WERI-Rb-1 (cell line): ENCODE measurements at regions not wholly inside any gene's neighbourhood (a gene's known extent, or its start where the extent isn't known, plus 50 kb on each side); places are given as distances from the start of the nearest gene placed in this dataset.

Experiments
- DNase-seq: peaks from one replicate; pipeline ENCODE4 v3.0.0-alpha.2; 2020
- H3K27ac ChIP-seq: fragments of 250-450 bp; sonication (Bioruptor Pico); 2 replicates; pipeline ENCODE4 v1.5.1; 2020; ENCODE audit warnings: mild to moderate bottlenecking, moderate library complexity
- H3K27me3 ChIP-seq: fragments of 250-450 bp; sonication (Bioruptor Pico); 2 replicates; pipeline ENCODE4 v1.5.1; 2021; ENCODE audit warnings: mild to moderate bottlenecking, low read depth, moderate library complexity; ENCODE audit not compliant: insufficient read depth, severe bottlenecking
- H3K36me3 ChIP-seq: fragments of 250-450 bp; sonication (Bioruptor Pico); 2 replicates; pipeline ENCODE4 v1.5.1; 2020; ENCODE audit warnings: mild to moderate bottlenecking, moderate library complexity
- H3K4me3 ChIP-seq: 2 replicates; pipeline ENCODE4 v1.5.1; 2011; ENCODE audit warnings: low read depth, mild to moderate bottlenecking, control low read depth, low read length
- H3K9me3 ChIP-seq: fragments of 250-450 bp; sonication (Bioruptor Pico); 2 replicates; pipeline ENCODE4 v1.5.1; 2021; ENCODE audit warnings: mild to moderate bottlenecking, moderate library complexity; ENCODE audit not compliant: severe bottlenecking
- TF ChIP-seq, protein P1 (sequence below): IDR thresholded peaks from 2 replicates; pipeline ENCODE4 v1.5.1; 2011; ENCODE audit warnings: low read depth, mild to moderate bottlenecking, control low read depth, inconsistent platforms, low read length

DNA sequence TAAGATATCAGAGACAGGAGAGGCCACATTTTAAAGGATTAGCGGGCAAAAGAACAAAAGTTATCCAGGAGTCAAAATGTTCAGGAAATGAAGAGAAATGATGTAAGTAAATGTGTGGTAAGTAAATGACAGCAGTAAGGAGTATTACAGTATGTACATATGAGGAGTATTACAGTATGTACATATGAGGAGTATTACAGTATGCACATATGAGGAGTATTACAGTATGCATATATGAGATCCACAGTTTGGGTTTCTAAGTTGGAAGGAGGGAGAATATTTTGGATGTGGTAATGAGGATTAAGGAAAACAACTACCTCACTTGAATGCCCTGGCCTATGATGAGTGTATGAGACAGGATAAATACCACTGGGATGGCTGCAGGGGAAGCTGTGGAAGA, 192.4 kb upstream of the DGKB start:
- H3K27ac ChIP-seq = no peak overlapping the region
- no peaks in the 10 kb centered on the region for H3K27me3 ChIP-seq
- H3K4me3 ChIP-seq = no peak overlapping the region
- no peaks in the 10 kb centered on the region for H3K9me3 ChIP-seq
- TF ChIP-seq, protein P1, sequence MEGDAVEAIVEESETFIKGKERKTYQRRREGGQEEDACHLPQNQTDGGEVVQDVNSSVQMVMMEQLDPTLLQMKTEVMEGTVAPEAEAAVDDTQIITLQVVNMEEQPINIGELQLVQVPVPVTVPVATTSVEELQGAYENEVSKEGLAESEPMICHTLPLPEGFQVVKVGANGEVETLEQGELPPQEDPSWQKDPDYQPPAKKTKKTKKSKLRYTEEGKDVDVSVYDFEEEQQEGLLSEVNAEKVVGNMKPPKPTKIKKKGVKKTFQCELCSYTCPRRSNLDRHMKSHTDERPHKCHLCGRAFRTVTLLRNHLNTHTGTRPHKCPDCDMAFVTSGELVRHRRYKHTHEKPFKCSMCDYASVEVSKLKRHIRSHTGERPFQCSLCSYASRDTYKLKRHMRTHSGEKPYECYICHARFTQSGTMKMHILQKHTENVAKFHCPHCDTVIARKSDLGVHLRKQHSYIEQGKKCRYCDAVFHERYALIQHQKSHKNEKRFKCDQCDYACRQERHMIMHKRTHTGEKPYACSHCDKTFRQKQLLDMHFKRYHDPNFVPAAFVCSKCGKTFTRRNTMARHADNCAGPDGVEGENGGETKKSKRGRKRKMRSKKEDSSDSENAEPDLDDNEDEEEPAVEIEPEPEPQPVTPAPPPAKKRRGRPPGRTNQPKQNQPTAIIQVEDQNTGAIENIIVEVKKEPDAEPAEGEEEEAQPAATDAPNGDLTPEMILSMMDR = no peak
- no peaks in the 10 kb centered on the region for H3K36me3 ChIP-seq
- DNase-seq = no peak

GRCh38 chr7:15087771-15088170, 185.2 kb upstream of the DGKB start:
- H3K4me3 ChIP-seq = no peak overlapping the region
- TF ChIP-seq, protein P1 = no peak
- DNase-seq = no peak
- H3K36me3 ChIP-seq = no peaks in the 10 kb centered on the region
- no peaks in the 10 kb centered on the region for H3K9me3 ChIP-seq
- H3K27me3 ChIP-seq = no peaks in the 10 kb centered on the region
- H3K27ac ChIP-seq = no peak overlapping the region

- no peak overlapping the region for H3K4me3 ChIP-seq
- H3K27ac ChIP-seq = no peak overlapping the region
- TF ChIP-seq, protein P1 = no peak
- H3K27me3 ChIP-seq = no peaks in the 10 kb centered on the region
- H3K36me3 ChIP-seq = no peaks in the 10 kb centered on the region
- no peak for DNase-seq
- no peaks in the 10 kb centered on the region for H3K9me3 ChIP-seq
Measured at GRCh38 chr7:15086862-15087261, 184.3 kb upstream of the DGKB start.

GRCh38 chr7:15086131-15086611, 183.6 kb upstream of the DGKB start:
- no peak overlapping the region for H3K27ac ChIP-seq
- H3K36me3 ChIP-seq = no peaks in the 10 kb centered on the region
- DNase-seq = no peak
- H3K27me3 ChIP-seq = no peaks in the 10 kb centered on the region
- TF ChIP-seq, protein P1 = no peak
- no peaks in the 10 kb centered on the region for H3K9me3 ChIP-seq
- H3K4me3 ChIP-seq = no peak overlapping the region

DNA sequence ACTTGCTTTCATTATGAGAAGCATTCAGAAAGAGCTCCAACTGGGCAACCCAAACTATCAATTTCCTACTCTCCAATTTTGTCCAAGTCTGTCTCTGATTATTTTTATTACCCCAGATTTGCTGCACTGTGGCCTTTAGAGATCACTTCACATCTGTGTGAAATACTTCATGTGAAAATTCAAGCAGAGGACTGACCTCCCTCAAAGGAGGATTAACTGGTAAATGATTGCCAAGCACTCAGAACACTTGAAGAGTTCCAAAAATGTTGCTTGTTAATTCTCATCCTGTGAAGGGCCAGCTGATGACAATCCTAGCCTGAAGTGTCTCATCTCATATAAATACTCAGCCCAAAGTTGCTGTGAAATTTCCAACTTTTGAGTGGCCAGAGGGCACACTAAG, 182.8 kb upstream of the DGKB start:
- no peaks in the 10 kb centered on the region for H3K27me3 ChIP-seq
- TF ChIP-seq, protein P1 = no peak
- no peaks in the 10 kb centered on the region for H3K9me3 ChIP-seq
- H3K27ac ChIP-seq = no peak overlapping the region
- DNase-seq = no peak
- H3K36me3 ChIP-seq = no peaks in the 10 kb centered on the region
- no peak overlapping the region for H3K4me3 ChIP-seq

DNA sequence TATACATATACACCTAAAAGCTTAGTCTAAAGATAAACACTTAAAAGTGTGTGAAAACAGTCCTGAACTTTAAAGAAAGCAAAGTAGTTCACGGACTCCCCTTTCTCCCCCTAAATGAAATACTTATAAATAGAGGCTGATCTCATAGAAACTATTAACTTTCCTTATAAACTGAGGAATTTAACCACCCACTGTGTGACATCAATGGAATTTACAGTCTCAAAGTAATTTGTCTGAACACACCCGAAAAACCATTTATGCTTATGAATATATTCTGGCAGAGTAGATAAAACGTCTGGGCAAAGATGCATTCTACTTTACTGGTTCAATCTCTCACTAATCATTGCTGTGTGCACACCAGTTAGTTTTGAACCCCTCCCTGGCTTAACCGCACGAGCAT, 181.8 kb upstream of the DGKB start:
- Histone ChIP-seq H3K9me3 (no peaks in the 10 kb centered on the region), H3K27me3 (no peaks in the 10 kb centered on the region), H3K4me3 (no peak overlapping the region), H3K36me3 (no peaks in the 10 kb centered on the region), H3K27ac (no peak overlapping the region)
- no peak for DNase-seq
- TF ChIP-seq, protein P1 = no peak
